PC-9 (cell line): ENCODE measurements at regions not wholly inside any gene's neighbourhood (a gene's known extent, or its start where the extent isn't known, plus 50 kb on each side); places are given as distances from the start of the nearest gene placed in this dataset.

ENCODE experiments used
- BruUV-seq: library from RNA; stranded (reverse); fragments of 400-500 nt; replicated peaks from 2 replicates; lab custom pipeline; 2021; lab: Mats Ljungman, UMichigan
- CTCF ChIA-PET: fragments of 300-600 bp; sonication (Branson Sonifier 250); formaldehyde crosslinking; loops from one replicate; lab custom pipeline; 2022; ENCODE audit warnings: antibody characterized with exemption; lab: Charles Lee
- POLR2A ChIA-PET: fragments of 300-600 bp; sonication (Branson Sonifier 250); formaldehyde crosslinking; loops from one replicate; lab custom pipeline; 2022; ENCODE audit warnings: antibody characterized with exemption; ENCODE audit not compliant: unreplicated experiment; lab: Charles Lee
- DNase-seq, 2 experiments: peaks; one replicate each; pipeline versions ENCODE4 v3.0.0 to v3.0.0-alpha.2; 2015 to 2022; ENCODE audit warnings: mixed read lengths in 1 of 2
- H2AFZ ChIP-seq: fragments of 200-600 bp; sonication (generic); 2 replicates; pipeline ENCODE4 v1.8.1; 2017; ENCODE audit warnings: antibody characterized with exemption
- H3F3A ChIP-seq: fragments of 200-600 bp; sonication (generic); 2 replicates; pipeline ENCODE4 v1.8.1; 2017; ENCODE audit warnings: antibody characterized with exemption, mild to moderate bottlenecking, low read depth; ENCODE audit not compliant: insufficient read depth
- H3K27ac ChIP-seq: fragments of 200-600 bp; sonication (generic); 2 replicates; pipeline ENCODE4 v1.6.1; 2016; ENCODE audit warnings: mixed run types
- H3K27me3 ChIP-seq: fragments of 200-600 bp; sonication (generic); 2 replicates; pipeline ENCODE4 v1.6.1; 2016; ENCODE audit warnings: low read depth, mixed run types; ENCODE audit not compliant: insufficient read depth
- H3K36me3 ChIP-seq: fragments of 200-600 bp; sonication (generic); 2 replicates; pipeline ENCODE4 v1.6.1; 2016; ENCODE audit warnings: low read depth, mixed run types
- H3K4me1 ChIP-seq: fragments of 200-600 bp; sonication (generic); replicated peaks from 2 replicates; pipeline ENCODE4 v1.6.1; 2016; ENCODE audit warnings: mixed run types; ENCODE audit not compliant: insufficient read depth
- H3K4me2 ChIP-seq: fragments of 200-600 bp; sonication (generic); 2 replicates; pipeline ENCODE4 v1.6.1; 2017; ENCODE audit warnings: mixed run types
- H3K4me3 ChIP-seq: fragments of 200-600 bp; sonication (generic); 2 replicates; pipeline ENCODE4 v1.6.1; 2016; ENCODE audit warnings: mixed run types
- H3K79me2 ChIP-seq: fragments of 200-600 bp; sonication (generic); 2 replicates; pipeline ENCODE4 v1.6.1; 2017; ENCODE audit warnings: low read depth, mixed run types
- H3K9me2 ChIP-seq: fragments of 200-600 bp; sonication (generic); 2 replicates; pipeline ENCODE4 v1.8.1; 2017; ENCODE audit warnings: mild to moderate bottlenecking; ENCODE audit not compliant: insufficient read depth
- H3K9me3 ChIP-seq: fragments of 200-600 bp; sonication (generic); 2 replicates; pipeline ENCODE4 v1.8.1; 2016; ENCODE audit warnings: low read depth; ENCODE audit not compliant: insufficient read depth
- H4K20me1 ChIP-seq: fragments of 200-600 bp; sonication (generic); 2 replicates; pipeline ENCODE4 v1.8.1; 2017; ENCODE audit not compliant: insufficient read depth
- EZH2 ChIP-seq: fragments of 200-600 bp; sonication (generic); IDR thresholded peaks from 2 replicates; pipeline ENCODE4 v1.8.0; 2017; ENCODE audit warnings: antibody characterized with exemption, low read depth
- intact Hi-C: fragments of 100-400 bp; cut with micrococcal nuclease; formaldehyde crosslinking; loops from one replicate; pipeline ENCODE4 v1.10.0; 2022; ENCODE audit not compliant: unreplicated experiment
- TF ChIP-seq, protein P1 (sequence below): fragments of 200-600 bp; sonication (generic); conservative IDR thresholded peaks from 2 replicates; pipeline ENCODE4 v1.6.1; 2017; ENCODE audit warnings: mixed run types, antibody characterized with exemption, mild to moderate bottlenecking, moderate library complexity

DNA sequence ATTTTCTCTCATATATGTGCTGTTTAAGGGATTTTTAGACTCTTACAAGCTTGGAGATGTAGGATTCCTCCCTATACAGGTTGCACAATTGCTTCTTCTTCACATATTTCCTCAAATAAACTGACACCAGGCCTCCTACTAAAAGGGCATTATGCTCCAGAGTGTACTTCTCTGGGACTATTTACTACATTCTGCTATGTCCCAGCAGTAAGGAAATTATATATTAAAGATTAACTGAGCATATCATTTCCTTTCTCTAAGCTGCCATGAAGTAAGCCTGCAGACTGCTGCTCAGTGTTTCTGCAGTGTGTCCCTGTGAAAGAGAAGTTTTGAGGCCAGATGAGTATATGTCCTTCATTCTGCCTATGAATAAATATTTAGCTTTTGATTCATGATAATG is 356.9 kb upstream of the NUDT12 start:
- intact Hi-C loops = no loop called here
- ChIA-PET POLR2A (no interaction called here), CTCF (no interaction called here)
- H4K20me1 ChIP-seq = no peaks in the 10 kb centered on the region
- no peak overlapping the region for H3K4me3 ChIP-seq
- H3K4me1 ChIP-seq = no peaks in the 10 kb centered on the region
- H3K9me3 ChIP-seq = no peaks in the 10 kb centered on the region
- no peaks in the 10 kb centered on the region for H3K27me3 ChIP-seq
- H3K4me2 ChIP-seq = no peak overlapping the region
- no peaks in the 10 kb centered on the region for H3K36me3 ChIP-seq
- no peaks in the 10 kb centered on the region; the same call in 1 of the 2 replicates for H3K9me2 ChIP-seq
- H3K27ac ChIP-seq = no peak overlapping the region
- H2AFZ ChIP-seq = no peak overlapping the region
- no TSS peak for BruUV-seq
- TF ChIP-seq EZH2 = no peak
- TF ChIP-seq, protein P1, sequence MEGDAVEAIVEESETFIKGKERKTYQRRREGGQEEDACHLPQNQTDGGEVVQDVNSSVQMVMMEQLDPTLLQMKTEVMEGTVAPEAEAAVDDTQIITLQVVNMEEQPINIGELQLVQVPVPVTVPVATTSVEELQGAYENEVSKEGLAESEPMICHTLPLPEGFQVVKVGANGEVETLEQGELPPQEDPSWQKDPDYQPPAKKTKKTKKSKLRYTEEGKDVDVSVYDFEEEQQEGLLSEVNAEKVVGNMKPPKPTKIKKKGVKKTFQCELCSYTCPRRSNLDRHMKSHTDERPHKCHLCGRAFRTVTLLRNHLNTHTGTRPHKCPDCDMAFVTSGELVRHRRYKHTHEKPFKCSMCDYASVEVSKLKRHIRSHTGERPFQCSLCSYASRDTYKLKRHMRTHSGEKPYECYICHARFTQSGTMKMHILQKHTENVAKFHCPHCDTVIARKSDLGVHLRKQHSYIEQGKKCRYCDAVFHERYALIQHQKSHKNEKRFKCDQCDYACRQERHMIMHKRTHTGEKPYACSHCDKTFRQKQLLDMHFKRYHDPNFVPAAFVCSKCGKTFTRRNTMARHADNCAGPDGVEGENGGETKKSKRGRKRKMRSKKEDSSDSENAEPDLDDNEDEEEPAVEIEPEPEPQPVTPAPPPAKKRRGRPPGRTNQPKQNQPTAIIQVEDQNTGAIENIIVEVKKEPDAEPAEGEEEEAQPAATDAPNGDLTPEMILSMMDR = no peak
- H3F3A ChIP-seq = no peaks in the 10 kb centered on the region
- DNase-seq = no peak
- no peaks in the 10 kb centered on the region for H3K79me2 ChIP-seq

DNA sequence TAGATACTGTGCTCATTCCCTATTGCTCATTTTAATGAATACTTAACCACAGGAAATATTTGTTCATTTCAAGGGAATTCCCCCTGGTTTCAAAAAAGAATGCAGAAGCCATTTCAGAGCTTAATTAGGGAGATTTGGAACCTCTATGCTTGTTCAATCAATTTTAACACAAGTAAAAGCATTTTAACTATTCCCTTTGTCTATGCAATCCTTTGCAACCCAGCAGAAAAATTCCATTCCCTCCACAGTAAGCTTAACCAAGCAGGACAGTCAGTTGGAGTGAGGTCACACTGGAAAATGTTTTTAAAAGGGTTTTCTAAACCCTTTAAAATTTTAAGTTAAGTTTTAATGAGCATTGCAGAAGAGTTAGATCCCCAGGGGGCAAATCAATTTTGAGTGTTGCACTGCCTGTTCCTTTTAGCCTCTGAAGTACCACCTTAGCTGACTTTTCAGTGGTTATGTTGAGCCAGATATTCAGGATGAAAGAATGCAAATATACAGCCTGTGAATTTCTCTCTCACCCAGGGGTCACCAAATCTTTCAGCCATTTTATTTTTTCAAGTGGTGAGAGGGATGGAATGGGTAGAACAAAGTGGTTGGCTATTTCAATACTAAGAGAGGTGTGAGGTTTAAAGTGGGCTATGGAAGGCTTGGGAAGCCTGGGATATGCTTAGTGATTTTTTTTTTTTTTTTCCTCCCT is 356.2 kb upstream of the NUDT12 start:
- Histone ChIP-seq H3K9me3 (no peaks in the 10 kb centered on the region), H3K4me1 (no peaks in the 10 kb centered on the region), H3K79me2 (no peaks in the 10 kb centered on the region), H4K20me1 (no peaks in the 10 kb centered on the region), H3K4me3 (no peak overlapping the region), H2AFZ (no peak overlapping the region), H3K9me2 (no peaks in the 10 kb centered on the region; the same call in 1 of the 2 replicates), H3K36me3 (no peaks in the 10 kb centered on the region), H3K4me2 (no peak overlapping the region), H3K27ac (no peak overlapping the region), H3K27me3 (no peaks in the 10 kb centered on the region), H3F3A (no peaks in the 10 kb centered on the region)
- intact Hi-C loops = no loop called here
- CTCF ChIA-PET = no interaction called here
- POLR2A ChIA-PET = no interaction called here
- no peak for DNase-seq
- TF ChIP-seq, protein P1 = no peak
- TF ChIP-seq EZH2 = no peak
- no TSS peak for BruUV-seq

DNA sequence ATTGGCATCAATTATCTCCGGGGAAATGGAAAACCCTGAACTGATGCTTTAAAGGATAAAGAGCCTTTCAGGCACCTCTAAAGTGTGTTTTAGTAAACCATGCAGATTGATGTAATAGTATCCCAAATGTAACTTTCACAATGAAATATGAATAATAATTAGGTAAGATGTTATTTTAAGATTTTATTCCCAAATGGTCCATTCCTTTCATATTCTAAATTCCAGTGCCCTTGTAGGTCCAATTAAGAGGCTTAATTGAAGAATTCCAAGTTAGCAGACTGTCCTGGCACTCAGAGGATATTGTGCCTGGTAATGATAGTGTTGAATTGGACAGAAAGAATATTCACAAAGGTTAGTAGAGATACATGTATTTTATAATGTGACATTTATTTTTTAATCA is 352.5 kb upstream of the NUDT12 start:
- DNase-seq = no peak
- intact Hi-C loops = no loop called here
- no peaks in the 10 kb centered on the region for H3F3A ChIP-seq
- no peak overlapping the region for H2AFZ ChIP-seq
- no peak overlapping the region for H3K4me3 ChIP-seq
- no TSS peak for BruUV-seq
- no peaks in the 10 kb centered on the region; the same call in 1 of the 2 replicates for H3K9me2 ChIP-seq
- H3K4me2 ChIP-seq = no peak overlapping the region
- no peaks in the 10 kb centered on the region for H3K9me3 ChIP-seq
- H3K79me2 ChIP-seq = no peaks in the 10 kb centered on the region
- no peaks in the 10 kb centered on the region for H4K20me1 ChIP-seq
- no peaks in the 10 kb centered on the region for H3K36me3 ChIP-seq
- ChIA-PET CTCF (no interaction called here), POLR2A (no interaction called here)
- no peaks in the 10 kb centered on the region for H3K27me3 ChIP-seq
- TF ChIP-seq, protein P1 = no peak
- H3K4me1 ChIP-seq = no peaks in the 10 kb centered on the region
- H3K27ac ChIP-seq = no peak overlapping the region
